IPS-20b (cell line): ENCODE measurements at regions not wholly inside any gene's neighbourhood (a gene's known extent, or its start where the extent isn't known, plus 50 kb on each side); places are given as distances from the start of the nearest gene placed in this dataset.

Source experiments
- H3K27ac ChIP-seq: one replicate; pipeline ENCODE4 v1.5.1; 2013; ENCODE audit warnings: low read length
- H3K27me3 ChIP-seq: 2 replicates; pipeline ENCODE4 v1.6.1; 2013; ENCODE audit warnings: mild to moderate bottlenecking, low read length, inconsistent platforms; ENCODE audit not compliant: insufficient read depth
- H3K36me3 ChIP-seq: 2 replicates; pipeline ENCODE4 v1.6.1; 2013; ENCODE audit warnings: low read depth, mild to moderate bottlenecking, inconsistent platforms, low read length, moderate library complexity; ENCODE audit not compliant: insufficient read depth
- H3K4me1 ChIP-seq: 2 replicates; pipeline ENCODE4 v1.6.1; 2013; ENCODE audit warnings: mild to moderate bottlenecking, control low read depth, inconsistent platforms, low read length, moderate library complexity; ENCODE audit not compliant: insufficient read depth
- H3K4me3 ChIP-seq: 2 replicates; pipeline ENCODE4 v1.5.1; 2013; ENCODE audit warnings: mild to moderate bottlenecking, low read length, inconsistent platforms
- H3K9ac ChIP-seq: 2 replicates; pipeline ENCODE4 v1.6.1; 2013; ENCODE audit warnings: low read depth, mild to moderate bottlenecking, inconsistent platforms, low read length, moderate library complexity
- H3K9me3 ChIP-seq: 2 replicates; pipeline ENCODE4 v1.6.1; 2013; ENCODE audit warnings: mild to moderate bottlenecking, low read depth, low read length, inconsistent platforms; ENCODE audit not compliant: insufficient read depth

- Histone ChIP-seq H3K27ac (no peak overlapping the region), H3K4me1 (peaks cover under 1% of the 10 kb centered on the region; the same call in 1 of the 2 replicates), H3K36me3 (no peaks in the 10 kb centered on the region), H3K9me3 (no peaks in the 10 kb centered on the region), H3K27me3 (peaks cover 9% of the 10 kb centered on the region), H3K4me3 (no peak overlapping the region), H3K9ac (no peak overlapping the region)
Measured at GRCh38 chr14:76323331-76324050, 52.4 kb upstream of the ESRRB start.

GRCh38 chr14:76324133-76324532 is 51.8 kb upstream of the ESRRB start:
- no peak overlapping the region for H3K9ac ChIP-seq
- H3K4me1 ChIP-seq, result peaks cover 7% of the 10 kb centered on the region; the same call in 1 of the 2 replicates
- H3K27me3 ChIP-seq, result peaks cover 16% of the 10 kb centered on the region
- H3K9me3 ChIP-seq, result no peaks in the 10 kb centered on the region
- H3K27ac ChIP-seq, result no peak overlapping the region
- no peak overlapping the region for H3K4me3 ChIP-seq
- H3K36me3 ChIP-seq, result no peaks in the 10 kb centered on the region
